BJ (cell line): ENCODE measurements at regions not wholly inside any gene's neighbourhood (a gene's known extent, or its start where the extent isn't known, plus 50 kb on each side); places are given as distances from the start of the nearest gene placed in this dataset.

Experiments used
- CTCF ChIA-PET: fragments of 350-600 bp; formaldehyde crosslinking; extraction: SDS; loops from one replicate; lab custom pipeline; 2021; ENCODE audit warnings: antibody characterized with exemption, inconsistent platforms; lab: Yijun Ruan, JAX
- POLR2A ChIA-PET: fragments of 300-600 bp; sonication (Branson Sonifier 250); formaldehyde crosslinking; extraction: SDS; loops from one replicate; lab custom pipeline; 2021; ENCODE audit warnings: antibody characterized with exemption; lab: Charles Lee
- DNase-seq: peaks from one replicate; pipeline ENCODE4 v3.0.0-alpha.2; 2011; ENCODE audit warnings: low read depth
- H3K27me3 ChIP-seq: 2 replicates; pipeline ENCODE4 v1.6.0; 2011; ENCODE audit warnings: low read length; ENCODE audit not compliant: control insufficient read depth, insufficient read depth
- H3K36me3 ChIP-seq: 2 replicates; pipeline ENCODE4 v1.5.1; 2011; ENCODE audit warnings: low read length; ENCODE audit not compliant: control insufficient read depth, insufficient read depth
- H3K4me3 ChIP-seq: 2 replicates; pipeline ENCODE4 v1.5.1; 2011; ENCODE audit warnings: low read depth, mild to moderate bottlenecking, control low read depth, low read length
- CTCF ChIP-seq: IDR thresholded peaks from 2 replicates; pipeline ENCODE4 v1.5.1; 2011; ENCODE audit warnings: low read depth, mild to moderate bottlenecking, control low read depth, inconsistent platforms, low read length, moderate library complexity; ENCODE audit not compliant: insufficient read depth

GRCh38 chrX:149283853-149284252, 221.3 kb downstream of the IDS start:
- no peak for TF ChIP-seq CTCF
- POLR2A ChIA-PET = no interaction called here
- Histone ChIP-seq H3K4me3 (no peak overlapping the region), H3K36me3 (no peaks in the 10 kb centered on the region), H3K27me3 (no peaks in the 10 kb centered on the region)
- no peak for DNase-seq
- CTCF ChIA-PET = interaction anchor here (0.6 kb wide), 1 partner anchor 591 kb away, joined by 3 read pairs; no protein-coding TSS in a partner anchor

- DNase-seq = no peak
- ChIA-PET CTCF (no interaction called here), POLR2A (no interaction called here)
- Histone ChIP-seq H3K4me3 (no peak overlapping the region), H3K27me3 (no peaks in the 10 kb centered on the region), H3K36me3 (no peaks in the 10 kb centered on the region)
- TF ChIP-seq CTCF = no peak
These were observed 222.2 kb downstream of the IDS start for GRCh38 chrX:149282909-149283308.

GRCh38 chrX:149280011-149280410, 225.1 kb downstream of the IDS start:
- no peak overlapping the region for H3K4me3 ChIP-seq
- no peaks in the 10 kb centered on the region for H3K36me3 ChIP-seq
- CTCF ChIA-PET = no interaction called here
- POLR2A ChIA-PET = no interaction called here
- H3K27me3 ChIP-seq = no peaks in the 10 kb centered on the region
- TF ChIP-seq CTCF = no peak
- no peak for DNase-seq

- Histone ChIP-seq H3K27me3 (no peaks in the 10 kb centered on the region), H3K4me3 (no peak overlapping the region), H3K36me3 (no peaks in the 10 kb centered on the region)
- ChIA-PET POLR2A (no interaction called here), CTCF (no interaction called here)
- TF ChIP-seq CTCF = no peak
- no peak for DNase-seq
These were observed 229.3 kb downstream of the IDS start for GRCh38 chrX:149275836-149276235.

GRCh38 chrX:149274516-149275105, 230.5 kb downstream of the IDS start:
- ChIA-PET CTCF (no interaction called here), POLR2A (no interaction called here)
- H3K27me3 ChIP-seq = no peaks in the 10 kb centered on the region
- no peak for DNase-seq
- TF ChIP-seq CTCF = no peak
- H3K4me3 ChIP-seq = no peak overlapping the region
- H3K36me3 ChIP-seq = no peaks in the 10 kb centered on the region
